H1 (cell line): ENCODE measurements at regions not wholly inside any gene's neighbourhood (a gene's known extent, or its start where the extent isn't known, plus 50 kb on each side); places are given as distances from the start of the nearest gene placed in this dataset.

Source experiments
- CHD7 ChIP-seq: fragments of 300-600 bp; sonication (generic); IDR thresholded peaks from 2 replicates; pipeline ENCODE4 v1.7.1; 2012; ENCODE audit warnings: low read length, moderate library complexity, mild to moderate bottlenecking, inconsistent platforms; ENCODE audit not compliant: insufficient replicate concordance
- EZH2 ChIP-seq: fragments of 200-600 bp; sonication (generic); IDR thresholded peaks from 2 replicates; pipeline ENCODE4 v1.7.1; 2012; ENCODE audit warnings: low read depth, mild to moderate bottlenecking, moderate library complexity, low read length, inconsistent platforms; ENCODE audit not compliant: severe bottlenecking
- FOSL1 ChIP-seq: IDR thresholded peaks from 2 replicates; pipeline ENCODE4 v1.6.1; 2011; ENCODE audit warnings: mild to moderate bottlenecking, low read depth, low read length, moderate library complexity; ENCODE audit not compliant: insufficient read depth
- GTF2F1 ChIP-seq: IDR thresholded peaks from 2 replicates; pipeline ENCODE4 v1.6.1; 2012; ENCODE audit warnings: low read depth, low read length, improper control_type of control experiment, borderline replicate concordance
- MAFK ChIP-seq: IDR thresholded peaks from 2 replicates; pipeline ENCODE4 v1.6.1; 2012; ENCODE audit warnings: low read depth, mild to moderate bottlenecking, improper control_type of control experiment, low read length
- PHF8 ChIP-seq: fragments of 200-600 bp; sonication (generic); conservative IDR thresholded peaks from 2 replicates; pipeline ENCODE4 v1.7.1; 2012; ENCODE audit warnings: low read depth, mild to moderate bottlenecking, inconsistent platforms, low read length, moderate library complexity
- POLR2AphosphoS5 ChIP-seq: IDR thresholded peaks from 2 replicates; pipeline ENCODE4 v1.6.1; 2011; ENCODE audit warnings: low read depth, low read length

DNA sequence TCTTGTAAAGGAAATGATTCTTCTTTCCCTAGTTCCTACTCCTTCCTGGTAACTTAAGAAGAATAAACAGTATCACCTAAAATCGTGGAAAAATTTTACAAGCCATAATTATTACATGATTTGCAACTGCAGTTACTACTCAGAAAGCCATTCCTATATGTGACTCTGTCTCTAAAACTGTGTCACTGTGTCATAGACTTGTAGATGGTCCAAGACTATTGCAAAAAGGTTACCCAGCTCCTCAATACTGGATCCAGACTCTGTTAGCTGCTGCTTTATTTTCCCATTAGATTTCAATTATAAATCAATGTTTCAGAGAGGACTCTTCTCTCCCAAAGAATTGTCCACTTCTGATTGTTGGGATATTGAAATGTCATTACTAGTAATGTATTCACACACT, 142.1 kb upstream of the STMND1 start (continued):
- TF ChIP-seq CHD7 (no peak), FOSL1 (no peak), GTF2F1 (no peak), EZH2 (no peak), MAFK (no peak), POLR2AphosphoS5 (no peak), PHF8 (no peak)
